H1 (cell line): ENCODE measurements at regions not wholly inside any gene's neighbourhood (a gene's known extent, or its start where the extent isn't known, plus 50 kb on each side); places are given as distances from the start of the nearest gene placed in this dataset.

Source experiments
- BCL11A ChIP-seq, 2 experiments: IDR thresholded peaks; one replicate each; pipeline ENCODE4 v1.6.1; 2011; ENCODE audit warnings: low read depth in 2 of 2, low read length in 2 of 2, mild to moderate bottlenecking in 2 of 2
- CEBPB ChIP-seq: IDR thresholded peaks from 2 replicates; pipeline ENCODE4 v1.6.1; 2012; ENCODE audit warnings: low read depth, low read length
- JUN ChIP-seq: IDR thresholded peaks from 2 replicates; pipeline ENCODE4 v1.6.1; 2011; ENCODE audit warnings: low read depth, mild to moderate bottlenecking, improper control_type of control experiment, low read length
- KDM5A ChIP-seq: fragments of 200-600 bp; IDR thresholded peaks from 2 replicates; pipeline ENCODE4 v1.7.1; 2012; ENCODE audit warnings: mild to moderate bottlenecking, low read length, inconsistent platforms, mixed read lengths
- RBBP5 ChIP-seq: IDR thresholded peaks from 2 replicates; pipeline ENCODE4 v1.7.1; 2012; ENCODE audit warnings: low read depth, mild to moderate bottlenecking, inconsistent platforms, low read length, moderate library complexity, borderline replicate concordance
- SP2 ChIP-seq: IDR thresholded peaks from 2 replicates; pipeline ENCODE4 v1.6.1; 2012; ENCODE audit warnings: mild to moderate bottlenecking, low read length, inconsistent platforms
- TEAD4 ChIP-seq: IDR thresholded peaks from 2 replicates; pipeline ENCODE4 v1.6.1; 2012; ENCODE audit warnings: low read depth, low read length, inconsistent platforms, mixed read lengths
- TF ChIP-seq, protein P1 (sequence below): fragments of 300-600 bp; sonication (generic); IDR thresholded peaks from 2 replicates; pipeline ENCODE4 v1.7.1; 2012; ENCODE audit warnings: low read length, moderate library complexity, mild to moderate bottlenecking, inconsistent platforms; ENCODE audit not compliant: insufficient replicate concordance
- TF ChIP-seq, protein P2 (sequence below): IDR thresholded peaks from 2 replicates; pipeline ENCODE4 v1.6.1; 2011; ENCODE audit warnings: low read length, improper control_type of control experiment

DNA sequence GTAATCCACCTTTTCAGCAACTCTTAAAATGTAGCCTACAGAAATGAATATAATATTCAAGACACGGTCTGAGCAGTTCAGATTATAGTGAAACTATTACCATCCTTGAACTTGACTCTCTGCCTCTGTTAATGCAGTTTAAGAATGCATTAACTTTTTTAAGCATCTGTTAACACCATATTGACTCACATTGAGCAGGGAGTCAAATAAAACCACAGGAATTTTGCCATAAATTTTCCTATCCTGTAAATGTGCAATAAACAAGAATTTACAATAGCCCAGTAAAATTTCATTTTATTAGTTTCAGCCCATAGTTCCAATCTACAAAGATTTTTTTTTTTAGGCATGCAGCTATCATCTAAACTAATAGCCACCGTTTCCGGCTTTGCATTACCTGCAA is 239.2 kb upstream of the DEFB112 start (continued):
- TF ChIP-seq, protein P1, sequence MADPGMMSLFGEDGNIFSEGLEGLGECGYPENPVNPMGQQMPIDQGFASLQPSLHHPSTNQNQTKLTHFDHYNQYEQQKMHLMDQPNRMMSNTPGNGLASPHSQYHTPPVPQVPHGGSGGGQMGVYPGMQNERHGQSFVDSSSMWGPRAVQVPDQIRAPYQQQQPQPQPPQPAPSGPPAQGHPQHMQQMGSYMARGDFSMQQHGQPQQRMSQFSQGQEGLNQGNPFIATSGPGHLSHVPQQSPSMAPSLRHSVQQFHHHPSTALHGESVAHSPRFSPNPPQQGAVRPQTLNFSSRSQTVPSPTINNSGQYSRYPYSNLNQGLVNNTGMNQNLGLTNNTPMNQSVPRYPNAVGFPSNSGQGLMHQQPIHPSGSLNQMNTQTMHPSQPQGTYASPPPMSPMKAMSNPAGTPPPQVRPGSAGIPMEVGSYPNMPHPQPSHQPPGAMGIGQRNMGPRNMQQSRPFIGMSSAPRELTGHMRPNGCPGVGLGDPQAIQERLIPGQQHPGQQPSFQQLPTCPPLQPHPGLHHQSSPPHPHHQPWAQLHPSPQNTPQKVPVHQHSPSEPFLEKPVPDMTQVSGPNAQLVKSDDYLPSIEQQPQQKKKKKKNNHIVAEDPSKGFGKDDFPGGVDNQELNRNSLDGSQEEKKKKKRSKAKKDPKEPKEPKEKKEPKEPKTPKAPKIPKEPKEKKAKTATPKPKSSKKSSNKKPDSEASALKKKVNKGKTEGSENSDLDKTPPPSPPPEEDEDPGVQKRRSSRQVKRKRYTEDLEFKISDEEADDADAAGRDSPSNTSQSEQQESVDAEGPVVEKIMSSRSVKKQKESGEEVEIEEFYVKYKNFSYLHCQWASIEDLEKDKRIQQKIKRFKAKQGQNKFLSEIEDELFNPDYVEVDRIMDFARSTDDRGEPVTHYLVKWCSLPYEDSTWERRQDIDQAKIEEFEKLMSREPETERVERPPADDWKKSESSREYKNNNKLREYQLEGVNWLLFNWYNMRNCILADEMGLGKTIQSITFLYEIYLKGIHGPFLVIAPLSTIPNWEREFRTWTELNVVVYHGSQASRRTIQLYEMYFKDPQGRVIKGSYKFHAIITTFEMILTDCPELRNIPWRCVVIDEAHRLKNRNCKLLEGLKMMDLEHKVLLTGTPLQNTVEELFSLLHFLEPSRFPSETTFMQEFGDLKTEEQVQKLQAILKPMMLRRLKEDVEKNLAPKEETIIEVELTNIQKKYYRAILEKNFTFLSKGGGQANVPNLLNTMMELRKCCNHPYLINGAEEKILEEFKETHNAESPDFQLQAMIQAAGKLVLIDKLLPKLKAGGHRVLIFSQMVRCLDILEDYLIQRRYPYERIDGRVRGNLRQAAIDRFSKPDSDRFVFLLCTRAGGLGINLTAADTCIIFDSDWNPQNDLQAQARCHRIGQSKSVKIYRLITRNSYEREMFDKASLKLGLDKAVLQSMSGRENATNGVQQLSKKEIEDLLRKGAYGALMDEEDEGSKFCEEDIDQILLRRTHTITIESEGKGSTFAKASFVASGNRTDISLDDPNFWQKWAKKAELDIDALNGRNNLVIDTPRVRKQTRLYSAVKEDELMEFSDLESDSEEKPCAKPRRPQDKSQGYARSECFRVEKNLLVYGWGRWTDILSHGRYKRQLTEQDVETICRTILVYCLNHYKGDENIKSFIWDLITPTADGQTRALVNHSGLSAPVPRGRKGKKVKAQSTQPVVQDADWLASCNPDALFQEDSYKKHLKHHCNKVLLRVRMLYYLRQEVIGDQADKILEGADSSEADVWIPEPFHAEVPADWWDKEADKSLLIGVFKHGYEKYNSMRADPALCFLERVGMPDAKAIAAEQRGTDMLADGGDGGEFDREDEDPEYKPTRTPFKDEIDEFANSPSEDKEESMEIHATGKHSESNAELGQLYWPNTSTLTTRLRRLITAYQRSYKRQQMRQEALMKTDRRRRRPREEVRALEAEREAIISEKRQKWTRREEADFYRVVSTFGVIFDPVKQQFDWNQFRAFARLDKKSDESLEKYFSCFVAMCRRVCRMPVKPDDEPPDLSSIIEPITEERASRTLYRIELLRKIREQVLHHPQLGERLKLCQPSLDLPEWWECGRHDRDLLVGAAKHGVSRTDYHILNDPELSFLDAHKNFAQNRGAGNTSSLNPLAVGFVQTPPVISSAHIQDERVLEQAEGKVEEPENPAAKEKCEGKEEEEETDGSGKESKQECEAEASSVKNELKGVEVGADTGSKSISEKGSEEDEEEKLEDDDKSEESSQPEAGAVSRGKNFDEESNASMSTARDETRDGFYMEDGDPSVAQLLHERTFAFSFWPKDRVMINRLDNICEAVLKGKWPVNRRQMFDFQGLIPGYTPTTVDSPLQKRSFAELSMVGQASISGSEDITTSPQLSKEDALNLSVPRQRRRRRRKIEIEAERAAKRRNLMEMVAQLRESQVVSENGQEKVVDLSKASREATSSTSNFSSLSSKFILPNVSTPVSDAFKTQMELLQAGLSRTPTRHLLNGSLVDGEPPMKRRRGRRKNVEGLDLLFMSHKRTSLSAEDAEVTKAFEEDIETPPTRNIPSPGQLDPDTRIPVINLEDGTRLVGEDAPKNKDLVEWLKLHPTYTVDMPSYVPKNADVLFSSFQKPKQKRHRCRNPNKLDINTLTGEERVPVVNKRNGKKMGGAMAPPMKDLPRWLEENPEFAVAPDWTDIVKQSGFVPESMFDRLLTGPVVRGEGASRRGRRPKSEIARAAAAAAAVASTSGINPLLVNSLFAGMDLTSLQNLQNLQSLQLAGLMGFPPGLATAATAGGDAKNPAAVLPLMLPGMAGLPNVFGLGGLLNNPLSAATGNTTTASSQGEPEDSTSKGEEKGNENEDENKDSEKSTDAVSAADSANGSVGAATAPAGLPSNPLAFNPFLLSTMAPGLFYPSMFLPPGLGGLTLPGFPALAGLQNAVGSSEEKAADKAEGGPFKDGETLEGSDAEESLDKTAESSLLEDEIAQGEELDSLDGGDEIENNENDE = no peak
- TF ChIP-seq CEBPB (no peak), RBBP5 (no peak), BCL11A (IDR thresholded peaks at IDR 0.05; ENCODE audit: low read depth in 2 of 2, low read length in 2 of 2) (no peak), JUN (no peak), KDM5A (no peak), TEAD4 (no peak), SP2 (no peak)
- TF ChIP-seq, protein P2, sequence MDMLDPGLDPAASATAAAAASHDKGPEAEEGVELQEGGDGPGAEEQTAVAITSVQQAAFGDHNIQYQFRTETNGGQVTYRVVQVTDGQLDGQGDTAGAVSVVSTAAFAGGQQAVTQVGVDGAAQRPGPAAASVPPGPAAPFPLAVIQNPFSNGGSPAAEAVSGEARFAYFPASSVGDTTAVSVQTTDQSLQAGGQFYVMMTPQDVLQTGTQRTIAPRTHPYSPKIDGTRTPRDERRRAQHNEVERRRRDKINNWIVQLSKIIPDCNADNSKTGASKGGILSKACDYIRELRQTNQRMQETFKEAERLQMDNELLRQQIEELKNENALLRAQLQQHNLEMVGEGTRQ = no peak
- TF ChIP-seq, all 59 proteins: peak for 0
